ENCODE measurements at regions not wholly inside any gene's neighbourhood (a gene's known extent, or its start where the extent isn't known, plus 50 kb on each side); places are given as distances from the start of the nearest gene placed in this dataset.

GRCh38 chr3:76554707-76555106 is 485.2 kb upstream of the ROBO2 start:
- TF ChIP-seq, protein P1, sequence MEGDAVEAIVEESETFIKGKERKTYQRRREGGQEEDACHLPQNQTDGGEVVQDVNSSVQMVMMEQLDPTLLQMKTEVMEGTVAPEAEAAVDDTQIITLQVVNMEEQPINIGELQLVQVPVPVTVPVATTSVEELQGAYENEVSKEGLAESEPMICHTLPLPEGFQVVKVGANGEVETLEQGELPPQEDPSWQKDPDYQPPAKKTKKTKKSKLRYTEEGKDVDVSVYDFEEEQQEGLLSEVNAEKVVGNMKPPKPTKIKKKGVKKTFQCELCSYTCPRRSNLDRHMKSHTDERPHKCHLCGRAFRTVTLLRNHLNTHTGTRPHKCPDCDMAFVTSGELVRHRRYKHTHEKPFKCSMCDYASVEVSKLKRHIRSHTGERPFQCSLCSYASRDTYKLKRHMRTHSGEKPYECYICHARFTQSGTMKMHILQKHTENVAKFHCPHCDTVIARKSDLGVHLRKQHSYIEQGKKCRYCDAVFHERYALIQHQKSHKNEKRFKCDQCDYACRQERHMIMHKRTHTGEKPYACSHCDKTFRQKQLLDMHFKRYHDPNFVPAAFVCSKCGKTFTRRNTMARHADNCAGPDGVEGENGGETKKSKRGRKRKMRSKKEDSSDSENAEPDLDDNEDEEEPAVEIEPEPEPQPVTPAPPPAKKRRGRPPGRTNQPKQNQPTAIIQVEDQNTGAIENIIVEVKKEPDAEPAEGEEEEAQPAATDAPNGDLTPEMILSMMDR (IDR thresholded peaks at IDR 0.05) = no peak
- no peak for TF ChIP-seq EP300 (IDR thresholded peaks at IDR 0.05; ENCODE audit: low read depth)
- TF ChIP-seq POLR2A (IDR thresholded peaks at IDR 0.05) = no peak

All from transverse colon (tissue), 3 donors.